Superior temporal gyrus (tissue), 1 donor: ENCODE measurements at regions not wholly inside any gene's neighbourhood (a gene's known extent, or its start where the extent isn't known, plus 50 kb on each side); places are given as distances from the start of the nearest gene placed in this dataset.

Experiments
- DNase-seq: peaks from one replicate; pipeline ENCODE4 v3.0.0-alpha.2; 2016; ENCODE audit errors: extremely low spot score

- no peak for DNase-seq
Measured at GRCh38 chr16:86018071-86018470, 119.1 kb downstream of the IRF8 start.

GRCh38 chr16:86018487-86018886, 119.5 kb downstream of the IRF8 start:
- DNase-seq, result no peak

GRCh38 chr16:86018941-86019340, 120.0 kb downstream of the IRF8 start:
- no peak for DNase-seq

- DNase-seq, result no peak
Measured at GRCh38 chr16:86019446-86020047, 120.6 kb downstream of the IRF8 start.

GRCh38 chr16:86020971-86021370, 122.0 kb downstream of the IRF8 start:
- no peak for DNase-seq

- no peak for DNase-seq
Measured at GRCh38 chr16:86022381-86022960, 123.5 kb downstream of the IRF8 start.

- DNase-seq, result no peak
Measured at GRCh38 chr16:86024210-86024609, 125.2 kb downstream of the IRF8 start.

- no peak for DNase-seq
Measured at GRCh38 chr16:86025706-86026105, 126.7 kb downstream of the IRF8 start.

GRCh38 chr16:86026171-86026910, 127.4 kb downstream of the IRF8 start:
- DNase-seq, result no peak

- no peak for DNase-seq
Measured at GRCh38 chr16:86026916-86027315, 128.0 kb downstream of the IRF8 start.

GRCh38 chr16:86027373-86028126, 128.6 kb downstream of the IRF8 start:
- no peak for DNase-seq

- DNase-seq, result peak; percentile 26
Measured at GRCh38 chr16:86029131-86029741, 130.3 kb downstream of the IRF8 start.

- no peak for DNase-seq
Measured at GRCh38 chr16:86030116-86030515, 131.2 kb downstream of the IRF8 start.

GRCh38 chr16:86031141-86031678, 132.2 kb downstream of the IRF8 start:
- DNase-seq, result no peak

- DNase-seq, result no peak
Measured at GRCh38 chr16:86033016-86033474, 134.1 kb downstream of the IRF8 start.

- DNase-seq, result no peak
Measured at GRCh38 chr16:86033971-86034370, 135.0 kb downstream of the IRF8 start.

- DNase-seq, result no peak
Measured at GRCh38 chr16:86034421-86034919, 135.5 kb downstream of the IRF8 start.

- DNase-seq, result no peak
Measured at GRCh38 chr16:86035906-86036305, 136.9 kb downstream of the IRF8 start.

- no peak for DNase-seq
Measured at GRCh38 chr16:86037999-86038925, 139.3 kb downstream of the IRF8 start.

GRCh38 chr16:86038926-86039310, 140.0 kb downstream of the IRF8 start:
- no peak for DNase-seq
